MCF 10A (cell line): ENCODE measurements at regions not wholly inside any gene's neighbourhood (a gene's known extent, or its start where the extent isn't known, plus 50 kb on each side); places are given as distances from the start of the nearest gene placed in this dataset.
A peak's percentile ranks its signal among the peaks of the same experiment; 100 is the strongest.

Source experiments
- BruUV-seq: library from RNA; stranded (reverse); fragments of 400-500 nt; replicated peaks from 2 replicates; lab custom pipeline; 2021; lab: Mats Ljungman, UMichigan
- CTCF ChIA-PET: fragments of 300-600 bp; sonication (Branson Sonifier 250); formaldehyde crosslinking; extraction: SDS; loops from one replicate; lab custom pipeline; 2021; ENCODE audit warnings: antibody characterized with exemption, inconsistent platforms; lab: Yijun Ruan, JAX
- POLR2A ChIA-PET: fragments of 300-600, 350-650 bp; sonication (Branson Sonifier 250); formaldehyde crosslinking; extraction: SDS; loops from one replicate; lab custom pipeline; 2020; ENCODE audit warnings: antibody characterized with exemption, inconsistent platforms; lab: Yijun Ruan, JAX
- DNase-seq: peaks from one replicate; pipeline ENCODE4 v3.0.0-alpha.2; 2018; ENCODE audit not compliant: unreplicated experiment
- H3K27ac Mint-ChIP-seq: one replicate; pipeline ENCODE4 v1.8.0; 2022; ENCODE audit warnings: mild to moderate bottlenecking, low read depth, mixed read lengths; ENCODE audit not compliant: unreplicated experiment
- H3K27me3 Mint-ChIP-seq: one replicate; pipeline ENCODE4 v1.8.0; 2022; ENCODE audit warnings: mixed read lengths; ENCODE audit not compliant: insufficient read depth, unreplicated experiment
- H3K36me3 Mint-ChIP-seq: one replicate; pipeline ENCODE4 v1.8.0; 2022; ENCODE audit warnings: mild to moderate bottlenecking, moderate library complexity, mixed read lengths; ENCODE audit not compliant: insufficient read depth, unreplicated experiment
- H3K4me1 Mint-ChIP-seq: one replicate; pipeline ENCODE4 v1.8.0; 2022; ENCODE audit warnings: mixed read lengths; ENCODE audit not compliant: insufficient read depth, unreplicated experiment
- H3K4me3 Mint-ChIP-seq: one replicate; pipeline ENCODE4 v1.8.0; 2022; ENCODE audit warnings: mild to moderate bottlenecking, moderate library complexity, mixed read lengths; ENCODE audit not compliant: unreplicated experiment
- H3K9me3 Mint-ChIP-seq: one replicate; pipeline ENCODE4 v1.8.0; 2022; ENCODE audit warnings: mixed read lengths; ENCODE audit not compliant: unreplicated experiment
- intact Hi-C: fragments of 100-400 bp; cut with micrococcal nuclease; formaldehyde crosslinking; loops from 2 replicates; pipeline ENCODE4 v1.14.1; 2022
- TF ChIP-seq, protein P1 (sequence below): fragments of 200-600 bp; IDR thresholded peaks from one replicate; pipeline ENCODE4 v1.8.0; 2022; ENCODE audit warnings: antibody characterized with exemption, mild to moderate bottlenecking; ENCODE audit not compliant: unreplicated experiment

DNA sequence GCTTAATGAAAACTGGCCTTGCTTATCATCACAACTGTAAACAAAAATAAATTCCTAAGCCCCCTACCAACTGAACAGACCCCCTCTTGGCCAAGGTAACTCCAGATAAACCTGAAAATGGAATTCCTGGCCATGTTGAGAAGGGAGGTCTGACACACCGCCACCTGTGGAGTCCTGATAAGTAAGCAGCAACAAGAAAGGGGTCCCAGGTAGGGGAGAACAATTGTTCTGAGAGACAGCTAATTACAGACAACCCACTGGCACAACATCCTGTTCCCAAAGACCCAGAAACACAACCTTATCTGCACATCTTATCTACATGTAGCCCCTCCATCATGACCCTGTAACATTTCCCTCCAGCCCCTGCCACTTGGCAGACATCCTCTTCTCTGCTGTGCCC lies 91.2 kb upstream of the TNR start:
- no peaks in the 10 kb centered on the region for H3K36me3 Mint-ChIP-seq
- no peak overlapping the region for H3K4me3 Mint-ChIP-seq
- no peak overlapping the region for H3K27ac Mint-ChIP-seq
- POLR2A ChIA-PET = interaction anchor here (1.1 to 1.3 kb wide), 2 partner anchors 10 to 31 kb away, joined by 3 read pairs; no protein-coding TSS in a partner anchor
- no peaks in the 10 kb centered on the region for H3K9me3 Mint-ChIP-seq
- CTCF ChIA-PET = interaction anchor here (0.5 to 1.6 kb wide), 3 partner anchors 10 to 220 kb away, joined by 3 to 5 read pairs (median 4); no protein-coding TSS in a partner anchor
- DNase-seq = no peak
- no TSS peak for BruUV-seq
- H3K27me3 Mint-ChIP-seq = no peaks in the 10 kb centered on the region
- TF ChIP-seq, protein P1, sequence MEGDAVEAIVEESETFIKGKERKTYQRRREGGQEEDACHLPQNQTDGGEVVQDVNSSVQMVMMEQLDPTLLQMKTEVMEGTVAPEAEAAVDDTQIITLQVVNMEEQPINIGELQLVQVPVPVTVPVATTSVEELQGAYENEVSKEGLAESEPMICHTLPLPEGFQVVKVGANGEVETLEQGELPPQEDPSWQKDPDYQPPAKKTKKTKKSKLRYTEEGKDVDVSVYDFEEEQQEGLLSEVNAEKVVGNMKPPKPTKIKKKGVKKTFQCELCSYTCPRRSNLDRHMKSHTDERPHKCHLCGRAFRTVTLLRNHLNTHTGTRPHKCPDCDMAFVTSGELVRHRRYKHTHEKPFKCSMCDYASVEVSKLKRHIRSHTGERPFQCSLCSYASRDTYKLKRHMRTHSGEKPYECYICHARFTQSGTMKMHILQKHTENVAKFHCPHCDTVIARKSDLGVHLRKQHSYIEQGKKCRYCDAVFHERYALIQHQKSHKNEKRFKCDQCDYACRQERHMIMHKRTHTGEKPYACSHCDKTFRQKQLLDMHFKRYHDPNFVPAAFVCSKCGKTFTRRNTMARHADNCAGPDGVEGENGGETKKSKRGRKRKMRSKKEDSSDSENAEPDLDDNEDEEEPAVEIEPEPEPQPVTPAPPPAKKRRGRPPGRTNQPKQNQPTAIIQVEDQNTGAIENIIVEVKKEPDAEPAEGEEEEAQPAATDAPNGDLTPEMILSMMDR = no peak
- intact Hi-C loops = no loop called here
- H3K4me1 Mint-ChIP-seq = peaks cover 2% of the 10 kb centered on the region

GRCh38 chr1:175833951-175834350 lies 90.6 kb upstream of the TNR start:
- no peak overlapping the region for H3K27ac Mint-ChIP-seq
- CTCF ChIA-PET = interaction anchor here (0.5 to 1.6 kb wide), 3 partner anchors 9 to 221 kb away, joined by 3 to 5 read pairs (median 4); no protein-coding TSS in a partner anchor
- H3K4me3 Mint-ChIP-seq = no peak overlapping the region
- BruUV-seq = no TSS peak
- no peak for DNase-seq
- no peaks in the 10 kb centered on the region for H3K27me3 Mint-ChIP-seq
- TF ChIP-seq, protein P1 = no peak
- H3K36me3 Mint-ChIP-seq = no peaks in the 10 kb centered on the region
- no peaks in the 10 kb centered on the region for H3K4me1 Mint-ChIP-seq
- POLR2A ChIA-PET = interaction anchor here (1.1 to 1.3 kb wide), 2 partner anchors 9 to 32 kb away, joined by 3 read pairs; no protein-coding TSS in a partner anchor
- no peaks in the 10 kb centered on the region for H3K9me3 Mint-ChIP-seq
- intact Hi-C loops = no loop called here

DNA sequence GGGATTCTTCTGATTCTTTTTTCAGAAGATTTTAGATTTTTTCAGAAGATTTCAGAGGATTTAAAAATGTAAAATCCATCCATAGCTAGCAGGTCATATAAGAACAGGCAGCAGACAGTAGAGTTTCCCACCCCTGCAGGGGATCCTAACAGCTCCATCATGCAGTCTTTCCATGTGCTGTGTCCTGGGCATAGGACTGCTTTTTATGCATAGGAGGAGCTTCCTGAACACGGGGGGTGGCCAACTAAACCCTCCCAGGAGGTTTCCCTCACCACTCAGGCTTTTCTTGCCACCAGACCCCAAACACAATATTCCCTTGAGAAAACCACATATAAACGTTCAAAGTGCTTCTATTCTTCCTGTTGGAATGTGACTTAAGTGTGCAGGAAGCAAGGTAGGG lies 90.1 kb upstream of the TNR start:
- ChIA-PET CTCF (interaction anchor here (1.6 kb wide), 1 partner anchor 9 kb away, joined by 5 read pairs; no protein-coding TSS in a partner anchor), POLR2A (interaction anchor here (1.3 kb wide), 1 partner anchor 9 kb away, joined by 3 read pairs; no protein-coding TSS in a partner anchor)
- TF ChIP-seq, protein P1 = no peak

DNA sequence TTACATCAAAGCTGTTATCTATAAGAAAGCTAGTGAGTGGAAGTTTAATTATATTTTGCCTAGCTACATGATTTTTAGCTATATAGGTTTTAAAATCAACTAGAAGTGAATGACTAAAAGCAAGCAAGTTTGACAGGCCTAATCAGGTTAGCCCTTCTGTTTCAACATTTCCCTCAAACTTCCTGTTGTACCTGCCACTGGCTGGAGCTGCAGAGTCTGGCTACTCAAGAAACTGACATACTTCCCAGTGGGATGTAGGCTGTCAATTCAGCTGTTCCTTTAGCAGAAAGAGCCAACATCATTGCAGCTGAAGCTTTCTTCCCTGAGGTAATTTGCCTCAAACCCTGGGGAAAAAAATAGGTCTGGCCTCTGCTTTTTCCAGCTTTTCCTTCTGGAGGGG lies 87.1 kb upstream of the TNR start:
- H3K27ac Mint-ChIP-seq = no peak overlapping the region
- no peaks in the 10 kb centered on the region for H3K36me3 Mint-ChIP-seq
- H3K27me3 Mint-ChIP-seq = no peaks in the 10 kb centered on the region
- ChIA-PET CTCF (interaction anchor here (0.6 to 1.3 kb wide), 4 partner anchors 12 to 705 kb away, joined by 3 to 6 read pairs (median 3); no protein-coding TSS in a partner anchor), POLR2A (interaction anchor here (0.6 to 1.1 kb wide), 2 partner anchors 11 to 631 kb away, joined by 3 to 4 read pairs; no protein-coding TSS in a partner anchor)
- H3K4me3 Mint-ChIP-seq = no peak overlapping the region
- BruUV-seq = no TSS peak
- no peaks in the 10 kb centered on the region for H3K9me3 Mint-ChIP-seq
- peak; percentile 34 for DNase-seq
- intact Hi-C loops = no loop called here
- H3K4me1 Mint-ChIP-seq = no peaks in the 10 kb centered on the region
- TF ChIP-seq, protein P1 = no peak

More for the DNA sequence above, 90.1 kb upstream of the TNR start:
- Mint-ChIP-seq H3K4me3 (no peak overlapping the region), H3K36me3 (no peaks in the 10 kb centered on the region), H3K4me1 (no peaks in the 10 kb centered on the region), H3K9me3 (no peaks in the 10 kb centered on the region), H3K27ac (no peak overlapping the region), H3K27me3 (no peaks in the 10 kb centered on the region)
- DNase-seq = no peak
- intact Hi-C loops = no loop called here
- BruUV-seq = no TSS peak
